ENCODE measurements at regions not wholly inside any gene's neighbourhood (a gene's known extent, or its start where the extent isn't known, plus 50 kb on each side); places are given as distances from the start of the nearest gene placed in this dataset.

DNA sequence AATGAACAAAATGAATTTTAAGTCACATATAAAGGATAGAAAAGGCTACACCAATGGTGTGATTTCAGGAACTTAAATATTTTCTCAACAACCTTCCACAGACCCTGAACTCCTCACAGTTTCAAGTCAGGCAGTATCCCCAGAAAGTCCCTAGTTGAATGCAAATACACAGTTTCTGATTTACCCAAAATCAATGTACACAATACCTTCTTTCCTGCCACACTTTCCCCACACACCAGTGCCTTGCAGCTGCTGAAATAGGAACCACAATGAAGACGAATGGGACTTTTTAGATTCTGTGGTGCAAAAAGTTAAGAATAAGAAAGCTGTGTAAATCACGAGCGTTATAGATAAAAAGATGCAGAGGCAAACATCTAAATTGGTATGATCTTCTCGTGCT lies 552.4 kb upstream of the MEF2C start:
- WGBS, 2 donors, result 79 to 82% methylated on average over 4 of the region's 4 CpGs
- no peak overlapping the region for H3K4me3 ChIP-seq
- H3K27me3 ChIP-seq, result no peaks in the 10 kb centered on the region
- intact Hi-C loops (cut with DNase I), result no loop called here
- DNase-seq, result no peak
- no peaks in the 10 kb centered on the region for H3K4me1 ChIP-seq
- H3K27ac ChIP-seq, result no peak overlapping the region
- no peaks in the 10 kb centered on the region for H3K36me3 ChIP-seq
- no peak for TF ChIP-seq POLR2A (IDR thresholded peaks at IDR 0.05)
- TF ChIP-seq, protein P1, sequence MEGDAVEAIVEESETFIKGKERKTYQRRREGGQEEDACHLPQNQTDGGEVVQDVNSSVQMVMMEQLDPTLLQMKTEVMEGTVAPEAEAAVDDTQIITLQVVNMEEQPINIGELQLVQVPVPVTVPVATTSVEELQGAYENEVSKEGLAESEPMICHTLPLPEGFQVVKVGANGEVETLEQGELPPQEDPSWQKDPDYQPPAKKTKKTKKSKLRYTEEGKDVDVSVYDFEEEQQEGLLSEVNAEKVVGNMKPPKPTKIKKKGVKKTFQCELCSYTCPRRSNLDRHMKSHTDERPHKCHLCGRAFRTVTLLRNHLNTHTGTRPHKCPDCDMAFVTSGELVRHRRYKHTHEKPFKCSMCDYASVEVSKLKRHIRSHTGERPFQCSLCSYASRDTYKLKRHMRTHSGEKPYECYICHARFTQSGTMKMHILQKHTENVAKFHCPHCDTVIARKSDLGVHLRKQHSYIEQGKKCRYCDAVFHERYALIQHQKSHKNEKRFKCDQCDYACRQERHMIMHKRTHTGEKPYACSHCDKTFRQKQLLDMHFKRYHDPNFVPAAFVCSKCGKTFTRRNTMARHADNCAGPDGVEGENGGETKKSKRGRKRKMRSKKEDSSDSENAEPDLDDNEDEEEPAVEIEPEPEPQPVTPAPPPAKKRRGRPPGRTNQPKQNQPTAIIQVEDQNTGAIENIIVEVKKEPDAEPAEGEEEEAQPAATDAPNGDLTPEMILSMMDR (IDR thresholded peaks at IDR 0.05), result no peak
- H3K9me3 ChIP-seq, result no peaks in the 10 kb centered on the region

DNA sequence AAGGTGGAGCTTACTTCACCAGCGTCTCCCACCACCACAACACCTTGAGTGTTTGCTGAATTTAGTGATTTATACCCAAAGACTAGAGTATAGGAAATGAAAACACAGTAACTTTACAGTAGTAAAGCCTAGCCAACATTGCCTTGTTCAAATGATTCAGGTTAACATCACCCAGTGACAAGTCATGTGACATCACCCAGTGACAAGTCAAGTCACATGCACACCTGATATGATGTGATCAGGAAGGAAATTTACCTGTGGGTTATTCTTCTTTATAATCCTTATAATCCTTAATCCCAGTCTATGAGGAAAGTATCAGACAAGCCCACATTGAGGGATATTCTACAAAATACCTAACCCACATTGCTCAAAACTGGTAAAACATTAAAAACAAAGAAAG lies 545.6 kb upstream of the MEF2C start:
- intact Hi-C loops (cut with DNase I), result no loop called here
- H3K36me3 ChIP-seq, result no peaks in the 10 kb centered on the region

DNA sequence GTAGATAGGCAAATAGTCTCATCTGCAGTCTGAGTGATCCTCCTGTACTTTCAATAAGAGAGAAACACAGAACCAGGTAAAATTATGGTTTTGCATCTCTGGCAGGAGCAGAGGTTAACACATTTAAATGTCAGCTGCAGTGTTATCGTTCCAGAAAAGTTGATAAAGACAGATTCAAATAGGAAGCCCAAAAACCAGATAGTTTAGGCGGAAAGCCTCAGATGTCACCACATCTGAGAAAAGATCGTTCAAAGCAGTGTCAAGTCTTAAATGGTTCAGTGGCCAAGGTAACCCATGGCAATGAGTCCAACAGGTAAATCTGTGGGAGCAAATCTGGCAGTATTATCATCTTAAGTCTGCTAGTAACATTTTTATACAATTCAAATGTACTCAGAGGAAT lies 542.1 kb upstream of the MEF2C start:
- 73 to 74% methylated on average over 3 of the region's 3 CpGs for WGBS, 2 donors
- no peaks in the 10 kb centered on the region for H3K36me3 ChIP-seq
- intact Hi-C loops (cut with DNase I), result no loop called here
- DNase-seq, result no peak
- no peaks in the 10 kb centered on the region for H3K27me3 ChIP-seq
- no peak overlapping the region for H3K27ac ChIP-seq
- H3K4me3 ChIP-seq, result no peak overlapping the region
- no peaks in the 10 kb centered on the region for H3K9me3 ChIP-seq
- peaks cover 0 to 6% (median 0%) of the 10 kb centered on the region in 3 donors for H3K4me1 ChIP-seq
- TF ChIP-seq, protein P1 (IDR thresholded peaks at IDR 0.05), result no peak
- no peak for TF ChIP-seq POLR2A (IDR thresholded peaks at IDR 0.05)

More for the DNA sequence above, 545.6 kb upstream of the MEF2C start:
- H3K9me3 ChIP-seq, result no peaks in the 10 kb centered on the region
- WGBS, 2 donors, result 82 to 100% methylated on average over 1 of the region's 1 CpG
- TF ChIP-seq, protein P1 (IDR thresholded peaks at IDR 0.05), result no peak
- TF ChIP-seq POLR2A (IDR thresholded peaks at IDR 0.05), result no peak
- H3K27ac ChIP-seq, result no peak overlapping the region
- H3K27me3 ChIP-seq, result no peaks in the 10 kb centered on the region
- H3K4me1 ChIP-seq, result no peaks in the 10 kb centered on the region
- no peak overlapping the region for H3K4me3 ChIP-seq
- DNase-seq, result no peak

GRCh38 chr5:89421035-89421434 lies 538.1 kb upstream of the MEF2C start:
- no peaks in the 10 kb centered on the region for H3K36me3 ChIP-seq
- no peak for TF ChIP-seq POLR2A (IDR thresholded peaks at IDR 0.05)
- TF ChIP-seq, protein P1 (IDR thresholded peaks at IDR 0.05), result no peak
- no peak for DNase-seq
- H3K4me1 ChIP-seq, result peaks cover 0 to 6% (median 0%) of the 10 kb centered on the region in 3 donors
- H3K27ac ChIP-seq, result no peak overlapping the region
- intact Hi-C loops (cut with DNase I), result no loop called here
- 11 to 13% methylated on average over 1 of the region's 1 CpG for WGBS, 2 donors
- no peaks in the 10 kb centered on the region for H3K27me3 ChIP-seq
- no peaks in the 10 kb centered on the region for H3K9me3 ChIP-seq
- H3K4me3 ChIP-seq, result no peak overlapping the region

- Histone ChIP-seq H3K4me1 (peaks cover 0 to 6% (median 0%) of the 10 kb centered on the region in 3 donors), H3K27me3 (no peaks in the 10 kb centered on the region), H3K9me3 (no peaks in the 10 kb centered on the region), H3K27ac (no peak overlapping the region), H3K36me3 (no peaks in the 10 kb centered on the region), H3K4me3 (no peak overlapping the region)
- no peak for DNase-seq
- no peak for TF ChIP-seq POLR2A (IDR thresholded peaks at IDR 0.05)
- TF ChIP-seq, protein P1 (IDR thresholded peaks at IDR 0.05), result no peak
- intact Hi-C loops (cut with DNase I), result no loop called here
- 70 to 72% methylated on average over 3 of the region's 3 CpGs for WGBS, 2 donors
Observed at GRCh38 chr5:89418407-89419085, 535.6 kb upstream of the MEF2C start.
